GM18499 (cell line): ENCODE measurements at regions not wholly inside any gene's neighbourhood (a gene's known extent, or its start where the extent isn't known, plus 50 kb on each side); places are given as distances from the start of the nearest gene placed in this dataset.
"Not testable (repeated sequence)": the region's sequence is repeated elsewhere in the genome, so short reads cannot be mapped to it uniquely, and the experiment has no call there.

Experiments used
- ATAC-seq: cut with Tn5 transposase; IDR thresholded peaks from one replicate; pipeline ENCODE4 v1.9.1; 2021; ENCODE audit warnings: moderate number of reproducible peaks; ENCODE audit not compliant: insufficient read depth, unreplicated experiment

DNA sequence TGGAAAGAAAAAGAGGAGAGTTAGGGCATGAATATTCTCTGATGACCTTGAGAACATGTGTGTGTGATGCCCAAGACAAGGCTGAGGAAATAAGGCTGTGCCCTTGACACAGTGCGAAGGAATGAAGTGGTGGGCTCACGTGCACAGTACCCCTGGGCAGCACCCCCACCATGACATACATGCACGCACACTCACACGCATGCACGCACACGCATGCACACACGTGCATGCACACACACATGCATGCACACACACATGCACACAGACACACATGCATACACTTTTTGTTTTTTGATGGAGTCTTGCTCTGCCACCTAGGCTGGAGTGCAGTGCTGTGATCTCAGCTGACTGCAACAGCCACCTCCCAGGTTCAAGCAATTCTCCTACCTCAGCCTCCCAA is 118.1 kb downstream of the GATA3 start:
- no peak for ATAC-seq

GRCh38 chr10:8173243-8173865 is 118.9 kb downstream of the GATA3 start:
- ATAC-seq = no peak

GRCh38 chr10:8173866-8174243 is 119.4 kb downstream of the GATA3 start:
- no peak for ATAC-seq

- ATAC-seq = no peak
These were observed 120.3 kb downstream of the GATA3 start for GRCh38 chr10:8174762-8175161.

DNA sequence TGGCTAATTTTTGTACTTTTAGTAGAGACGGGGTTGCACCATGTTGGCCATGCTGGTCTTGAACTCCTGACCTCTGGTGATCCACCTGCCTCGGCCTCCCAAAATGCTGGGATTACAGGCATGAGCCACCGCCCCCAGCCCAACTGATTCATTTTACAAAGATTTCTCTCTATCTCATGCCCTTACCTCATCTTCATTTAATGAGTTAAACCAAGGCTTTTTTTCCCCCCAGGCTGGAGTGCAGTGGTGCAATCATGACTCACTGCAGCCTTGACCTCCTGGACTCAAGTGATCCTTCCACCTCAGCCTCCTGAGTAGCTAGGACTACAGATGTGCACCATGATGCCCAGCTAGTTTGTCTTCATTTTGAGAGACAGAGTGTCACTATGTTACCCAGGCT is 123.0 kb downstream of the GATA3 start:
- not testable (repeated sequence) for ATAC-seq

DNA sequence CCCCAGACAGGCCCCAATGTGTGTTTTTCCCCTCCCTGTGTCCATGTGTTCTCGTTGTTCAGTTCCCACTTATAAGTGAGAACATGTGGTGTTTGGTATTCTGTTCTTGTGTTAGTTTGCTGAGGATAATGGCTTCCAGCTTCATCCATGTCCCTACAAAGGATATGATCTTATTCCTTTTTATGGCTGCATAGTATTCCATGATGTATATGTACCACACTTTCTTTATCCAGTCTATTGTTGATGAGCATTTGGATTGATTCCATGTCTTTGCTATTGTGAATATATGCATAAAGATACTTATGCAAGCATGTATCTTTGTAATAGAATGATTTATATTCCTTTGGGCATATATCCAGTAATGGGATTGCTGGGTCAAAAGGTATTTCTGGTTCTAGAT is 125.3 kb downstream of the GATA3 start:
- not testable (repeated sequence) for ATAC-seq

DNA sequence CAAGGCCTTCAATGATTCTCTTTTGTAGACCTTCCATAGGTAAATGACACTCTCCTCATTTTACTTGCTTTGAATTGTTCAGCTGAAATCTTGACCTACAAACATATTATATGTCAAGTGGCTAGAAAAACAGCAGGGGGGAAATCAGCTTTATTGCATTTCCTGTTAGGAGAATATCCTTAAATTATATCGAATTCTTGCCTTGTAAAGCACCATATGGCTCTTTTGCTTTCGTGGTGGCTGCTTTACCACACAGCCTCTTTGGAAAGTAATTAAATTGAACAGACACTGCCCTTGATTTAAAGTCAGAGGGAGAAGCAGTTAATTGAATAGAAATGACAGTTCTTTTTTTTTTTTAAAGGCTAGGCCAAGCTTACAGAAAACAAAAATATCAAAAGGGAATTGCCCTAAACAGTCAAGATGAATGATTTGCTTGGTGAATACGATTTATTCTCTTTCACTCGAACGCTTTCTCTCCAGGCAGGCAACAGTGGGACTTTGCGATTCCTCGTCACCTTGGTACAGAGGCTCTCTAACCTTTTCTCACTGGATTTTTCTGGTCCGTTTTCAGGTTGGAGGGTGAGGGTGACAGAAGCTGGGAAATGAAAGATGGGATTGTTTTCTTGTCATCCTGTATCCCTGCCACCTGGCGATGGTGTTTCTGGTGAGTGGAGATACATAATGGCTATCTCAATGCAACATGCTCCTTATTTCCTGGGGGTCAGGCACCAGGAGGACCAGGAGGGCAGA is 126.0 kb downstream of the GATA3 start:
- no peak for ATAC-seq

GRCh38 chr10:8181496-8182157 is 127.1 kb downstream of the GATA3 start:
- ATAC-seq = no peak

- ATAC-seq = no peak
These were observed 128.3 kb downstream of the GATA3 start for GRCh38 chr10:8182806-8183205.

- no peak for ATAC-seq
These were observed 128.8 kb downstream of the GATA3 start for GRCh38 chr10:8183241-8183704.

- no peak for ATAC-seq
These were observed 132.7 kb downstream of the GATA3 start for GRCh38 chr10:8187171-8187666.

GRCh38 chr10:8189458-8189857 is 135.0 kb downstream of the GATA3 start:
- no peak for ATAC-seq

DNA sequence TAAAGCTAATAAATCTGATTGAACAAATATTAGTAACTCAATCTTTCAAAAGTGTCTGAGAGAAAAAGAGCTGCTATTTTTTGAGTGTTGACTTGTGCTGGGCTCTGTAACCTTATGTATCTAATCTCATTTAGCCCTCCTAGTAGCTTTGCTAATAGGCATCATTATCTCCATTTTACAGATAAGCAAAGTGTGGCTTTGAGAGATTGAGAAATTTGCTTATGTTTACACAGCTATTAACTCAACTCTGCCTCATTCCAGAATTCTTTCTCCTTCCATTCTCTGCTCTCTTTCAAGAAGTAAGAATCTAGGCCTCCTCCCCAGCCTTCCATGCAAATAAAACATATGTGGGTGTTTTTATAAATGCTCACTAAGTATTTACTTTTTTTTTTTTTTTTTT is 137.8 kb downstream of the GATA3 start:
- no peak for ATAC-seq

DNA sequence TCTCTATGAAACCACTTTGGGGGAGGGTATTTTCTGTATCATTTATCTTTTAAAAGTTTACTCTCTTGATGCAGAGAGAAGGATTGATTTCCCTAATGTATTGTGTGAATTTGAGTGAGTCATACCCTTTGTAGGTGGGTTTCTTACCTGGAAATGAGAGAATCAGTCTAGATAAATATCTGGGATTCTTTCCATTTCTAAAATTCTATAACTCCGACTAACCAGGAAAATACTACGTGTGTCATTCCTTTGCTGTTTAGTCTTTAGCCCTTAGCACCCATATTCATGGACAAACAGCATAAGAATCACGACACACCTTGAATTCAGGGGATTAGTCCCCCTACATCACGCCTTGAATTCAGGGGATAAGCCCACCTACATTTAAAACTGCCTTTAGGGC is 139.1 kb downstream of the GATA3 start:
- no peak for ATAC-seq

DNA sequence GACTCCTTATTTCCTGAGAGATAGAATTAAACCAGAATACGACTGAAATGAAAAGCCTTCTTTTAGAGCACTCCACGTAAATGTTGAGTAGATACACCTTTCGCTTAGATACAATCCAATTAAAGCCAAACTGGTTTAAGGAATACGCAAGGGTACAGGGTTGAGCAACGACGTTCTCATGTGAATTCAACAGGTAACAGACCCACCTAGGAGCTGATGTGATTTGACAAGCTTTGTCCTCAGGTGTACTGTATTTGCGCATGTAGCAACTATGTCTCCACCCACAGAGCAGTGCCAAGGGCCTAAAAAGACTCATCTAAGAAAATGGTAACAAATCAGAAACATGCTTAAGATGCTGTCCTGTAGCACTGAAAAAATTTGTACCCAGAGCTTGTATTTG is 139.6 kb downstream of the GATA3 start:
- no peak for ATAC-seq

- no peak for ATAC-seq
These were observed 152.4 kb downstream of the GATA3 start for GRCh38 chr10:8206882-8207281.

- no peak for ATAC-seq
These were observed 157.1 kb downstream of the GATA3 start for GRCh38 chr10:8211631-8212030.

- ATAC-seq = no peak
These were observed 159.2 kb downstream of the GATA3 start for GRCh38 chr10:8213735-8214134.

GRCh38 chr10:8214587-8214986 is 160.1 kb downstream of the GATA3 start:
- no peak for ATAC-seq

GRCh38 chr10:8216893-8217292 is 162.4 kb downstream of the GATA3 start:
- no peak for ATAC-seq

DNA sequence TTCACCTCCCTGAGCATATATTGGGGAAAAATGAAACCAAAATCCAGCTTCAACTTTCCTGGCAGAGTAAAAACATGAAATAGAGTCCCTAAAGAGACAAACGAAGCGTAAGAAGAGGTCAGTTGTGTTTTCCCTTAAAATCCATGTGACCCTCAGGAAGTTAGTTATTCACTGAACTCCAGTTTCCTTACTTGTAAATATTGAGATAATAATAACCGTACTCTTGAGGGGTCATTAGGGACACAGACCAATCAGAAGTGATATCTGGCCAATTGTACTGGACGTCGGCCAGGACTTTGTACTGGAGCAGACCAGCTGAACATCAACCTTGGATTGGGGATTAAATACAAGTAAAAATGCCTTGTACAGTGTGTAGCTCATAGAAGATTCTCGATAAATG is 167.0 kb downstream of the GATA3 start:
- ATAC-seq = no peak
